OCI-LY7 (cell line): ENCODE measurements at regions not wholly inside any gene's neighbourhood (a gene's known extent, or its start where the extent isn't known, plus 50 kb on each side); places are given as distances from the start of the nearest gene placed in this dataset.

ENCODE experiments used
- BruUV-seq: library from RNA; stranded (reverse); fragments of 400-500 nt; replicated peaks from 2 replicates; lab custom pipeline; 2021; lab: Mats Ljungman, UMichigan
- CTCF ChIA-PET: fragments of 300-600 bp; sonication (Branson Sonifier 250); formaldehyde crosslinking; loops from one replicate; lab custom pipeline; 2022; ENCODE audit warnings: antibody characterized with exemption; ENCODE audit not compliant: unreplicated experiment; lab: Charles Lee
- POLR2A ChIA-PET: fragments of 300-600 bp; sonication (Branson Sonifier 250); formaldehyde crosslinking; loops from one replicate; lab custom pipeline; 2022; ENCODE audit warnings: antibody characterized with exemption; lab: Charles Lee
- DNase-seq: peaks from one replicate; pipeline ENCODE4 v3.0.0-alpha.2; 2015; ENCODE audit warnings: low spot score
- H2AFZ ChIP-seq: fragments of 200-600 bp; sonication (generic), shearing (Covaris generic); 2 replicates; pipeline ENCODE4 v1.6.1; 2014; ENCODE audit warnings: mild to moderate bottlenecking, antibody characterized with exemption, low read length, moderate library complexity
- H3K27ac ChIP-seq: fragments of 200-600 bp; sonication (generic); 2 replicates; pipeline ENCODE4 v1.5.1; 2014; ENCODE audit warnings: mixed run types, low read depth, mild to moderate bottlenecking, moderate library complexity, low read length, inconsistent platforms; ENCODE audit not compliant: poor library complexity, severe bottlenecking
- H3K36me3 ChIP-seq: fragments of 200-600 bp; sonication (generic); 2 replicates; pipeline ENCODE4 v1.6.1; 2014; ENCODE audit warnings: mild to moderate bottlenecking, antibody characterized with exemption, low read length, moderate library complexity, mixed read lengths; ENCODE audit not compliant: insufficient read depth
- H3K4me1 ChIP-seq: fragments of 200-600 bp; sonication (generic); 2 replicates; pipeline ENCODE4 v1.5.1; 2014; ENCODE audit warnings: mild to moderate bottlenecking, low read length; ENCODE audit not compliant: insufficient read depth, poor library complexity, severe bottlenecking
- H3K4me2 ChIP-seq: fragments of 200-600 bp; sonication (generic); 2 replicates; pipeline ENCODE4 v1.6.1; 2014; ENCODE audit warnings: mild to moderate bottlenecking, low read length
- H3K4me3 ChIP-seq: fragments of 200-600 bp; sonication (generic); 2 replicates; pipeline ENCODE4 v1.5.1; 2014; ENCODE audit warnings: mild to moderate bottlenecking, low read depth, low read length; ENCODE audit not compliant: poor library complexity, severe bottlenecking
- H3K79me2 ChIP-seq: fragments of 200-600 bp; sonication (generic); 2 replicates; pipeline ENCODE4 v1.6.1; 2016; ENCODE audit warnings: low read depth, mild to moderate bottlenecking, low read length, moderate library complexity, mixed read lengths; ENCODE audit not compliant: insufficient read depth
- H3K9me2 ChIP-seq: fragments of 200-600 bp; sonication (generic); 2 replicates; pipeline ENCODE4 v1.6.1; 2016; ENCODE audit warnings: mild to moderate bottlenecking, low read length, mixed read lengths; ENCODE audit not compliant: insufficient read depth
- H3K9me3 ChIP-seq: fragments of 200-600 bp; sonication (generic); 2 replicates; pipeline ENCODE4 v1.6.1; 2014; ENCODE audit warnings: mild to moderate bottlenecking, mixed run types, low read length, mixed read lengths
- H4K20me1 ChIP-seq: fragments of 200-600 bp; sonication (generic); 2 replicates; pipeline ENCODE4 v1.6.1; 2014; ENCODE audit warnings: mild to moderate bottlenecking, antibody characterized with exemption, low read length, moderate library complexity, mixed read lengths; ENCODE audit not compliant: insufficient read depth
- EZH2phosphoT487 ChIP-seq: fragments of 200-600 bp; sonication (generic); IDR thresholded peaks from 2 replicates; pipeline ENCODE4 v1.6.1; 2018; ENCODE audit warnings: low read depth, borderline replicate concordance, mild to moderate bottlenecking, mixed run types, antibody characterized with exemption, low read length, moderate library complexity, mixed read lengths
- intact Hi-C: fragments of 100-400 bp; cut with micrococcal nuclease; formaldehyde crosslinking; loops from one replicate; pipeline ENCODE4 v1.10.0; 2022; ENCODE audit not compliant: unreplicated experiment
- TF ChIP-seq, protein P1 (sequence below): fragments of 200-600 bp; sonication (generic); conservative IDR thresholded peaks from 2 replicates; pipeline ENCODE4 v1.5.1; 2014; ENCODE audit warnings: mild to moderate bottlenecking, antibody characterized with exemption, low read length, moderate library complexity, mixed read lengths

- Histone ChIP-seq H3K79me2 (no peaks in the 10 kb centered on the region), H3K4me1 (no peaks in the 10 kb centered on the region), H2AFZ (no peak overlapping the region), H4K20me1 (no peaks in the 10 kb centered on the region), H3K36me3 (no peaks in the 10 kb centered on the region), H3K9me3 (no peaks in the 10 kb centered on the region), H3K9me2 (no peaks in the 10 kb centered on the region), H3K4me3 (no peak overlapping the region), H3K27ac (no peak overlapping the region), H3K4me2 (no peak overlapping the region)
- no TSS peak for BruUV-seq
- ChIA-PET CTCF (no interaction called here), POLR2A (no interaction called here)
- no peak for TF ChIP-seq EZH2phosphoT487
- intact Hi-C loops, result no loop called here
- no peak for DNase-seq
Measured at GRCh38 chr15:93613386-93613785, 524.4 kb upstream of the RGMA start.

- ChIA-PET CTCF (no interaction called here), POLR2A (no interaction called here)
- intact Hi-C loops, result no loop called here
- H3K4me2 ChIP-seq, result no peak overlapping the region
- TF ChIP-seq, protein P1, sequence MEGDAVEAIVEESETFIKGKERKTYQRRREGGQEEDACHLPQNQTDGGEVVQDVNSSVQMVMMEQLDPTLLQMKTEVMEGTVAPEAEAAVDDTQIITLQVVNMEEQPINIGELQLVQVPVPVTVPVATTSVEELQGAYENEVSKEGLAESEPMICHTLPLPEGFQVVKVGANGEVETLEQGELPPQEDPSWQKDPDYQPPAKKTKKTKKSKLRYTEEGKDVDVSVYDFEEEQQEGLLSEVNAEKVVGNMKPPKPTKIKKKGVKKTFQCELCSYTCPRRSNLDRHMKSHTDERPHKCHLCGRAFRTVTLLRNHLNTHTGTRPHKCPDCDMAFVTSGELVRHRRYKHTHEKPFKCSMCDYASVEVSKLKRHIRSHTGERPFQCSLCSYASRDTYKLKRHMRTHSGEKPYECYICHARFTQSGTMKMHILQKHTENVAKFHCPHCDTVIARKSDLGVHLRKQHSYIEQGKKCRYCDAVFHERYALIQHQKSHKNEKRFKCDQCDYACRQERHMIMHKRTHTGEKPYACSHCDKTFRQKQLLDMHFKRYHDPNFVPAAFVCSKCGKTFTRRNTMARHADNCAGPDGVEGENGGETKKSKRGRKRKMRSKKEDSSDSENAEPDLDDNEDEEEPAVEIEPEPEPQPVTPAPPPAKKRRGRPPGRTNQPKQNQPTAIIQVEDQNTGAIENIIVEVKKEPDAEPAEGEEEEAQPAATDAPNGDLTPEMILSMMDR, result no peak
- TF ChIP-seq EZH2phosphoT487, result no peak
- H3K9me3 ChIP-seq, result no peaks in the 10 kb centered on the region
- H3K79me2 ChIP-seq, result no peaks in the 10 kb centered on the region
- H3K4me1 ChIP-seq, result no peaks in the 10 kb centered on the region
- H2AFZ ChIP-seq, result no peak overlapping the region
- no TSS peak for BruUV-seq
- no peak for DNase-seq
- H3K4me3 ChIP-seq, result no peak overlapping the region
- H3K9me2 ChIP-seq, result no peaks in the 10 kb centered on the region
- no peaks in the 10 kb centered on the region for H4K20me1 ChIP-seq
- no peaks in the 10 kb centered on the region for H3K36me3 ChIP-seq
- no peak overlapping the region for H3K27ac ChIP-seq
Measured at GRCh38 chr15:93612953-93613352, 523.9 kb upstream of the RGMA start.

- no peak overlapping the region for H3K4me2 ChIP-seq
- no TSS peak for BruUV-seq
- intact Hi-C loops, result no loop called here
- H3K27ac ChIP-seq, result no peak overlapping the region
- TF ChIP-seq, protein P1, result no peak
- TF ChIP-seq EZH2phosphoT487, result no peak
- H3K79me2 ChIP-seq, result no peaks in the 10 kb centered on the region
- ChIA-PET CTCF (no interaction called here), POLR2A (no interaction called here)
- H2AFZ ChIP-seq, result no peak overlapping the region
- no peak overlapping the region for H3K4me3 ChIP-seq
- no peaks in the 10 kb centered on the region for H3K9me2 ChIP-seq
- no peaks in the 10 kb centered on the region for H3K9me3 ChIP-seq
- H3K36me3 ChIP-seq, result no peaks in the 10 kb centered on the region
- no peak for DNase-seq
- no peaks in the 10 kb centered on the region for H3K4me1 ChIP-seq
- H4K20me1 ChIP-seq, result no peaks in the 10 kb centered on the region
Measured at GRCh38 chr15:93610944-93611343, 521.9 kb upstream of the RGMA start.
